GM12864 (cell line): ENCODE measurements at regions not wholly inside any gene's neighbourhood (a gene's known extent, or its start where the extent isn't known, plus 50 kb on each side); places are given as distances from the start of the nearest gene placed in this dataset.

Experiments used
- DNase-seq: peaks from one replicate; pipeline ENCODE4 v3.0.0-alpha.2; 2011; ENCODE audit warnings: low read depth
- H3K4me3 ChIP-seq: 2 replicates; pipeline ENCODE4 v1.5.1; 2011; ENCODE audit warnings: mild to moderate bottlenecking, low read depth, low read length, control low read depth
- TF ChIP-seq, protein P1 (sequence below): IDR thresholded peaks from 2 replicates; pipeline ENCODE4 v1.5.1; 2011; ENCODE audit warnings: low read depth, mild to moderate bottlenecking, moderate library complexity, low read length, control low read depth, inconsistent platforms; ENCODE audit errors: missing control alignments

DNA sequence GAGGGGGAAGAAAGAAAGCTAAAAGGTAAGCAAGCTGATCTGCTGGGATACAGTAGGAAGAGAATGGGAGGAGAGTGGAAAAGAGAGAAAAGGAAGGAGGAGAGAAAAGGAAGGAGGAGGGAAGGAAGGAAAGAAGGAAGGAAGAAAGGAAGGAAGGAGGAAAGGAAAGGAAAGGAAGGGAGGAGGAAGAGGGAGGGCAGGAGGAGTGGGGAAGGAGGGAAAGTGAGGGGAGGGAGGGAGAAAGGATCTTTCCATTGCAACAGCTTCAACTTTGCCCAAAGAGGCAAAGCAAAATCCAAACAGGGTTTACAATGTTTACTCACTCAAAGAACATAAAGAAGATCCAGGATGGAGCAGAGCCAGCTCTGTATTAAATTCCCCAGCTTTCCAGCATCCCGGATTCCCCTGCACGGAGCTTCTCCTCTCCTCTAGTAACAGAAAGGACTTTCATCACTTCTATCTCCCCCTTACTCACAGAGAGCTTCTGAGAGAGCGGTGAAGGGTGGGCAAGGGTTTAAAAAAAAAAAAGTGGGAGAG, 494.2 kb upstream of the PROK2 start:
- TF ChIP-seq, protein P1, sequence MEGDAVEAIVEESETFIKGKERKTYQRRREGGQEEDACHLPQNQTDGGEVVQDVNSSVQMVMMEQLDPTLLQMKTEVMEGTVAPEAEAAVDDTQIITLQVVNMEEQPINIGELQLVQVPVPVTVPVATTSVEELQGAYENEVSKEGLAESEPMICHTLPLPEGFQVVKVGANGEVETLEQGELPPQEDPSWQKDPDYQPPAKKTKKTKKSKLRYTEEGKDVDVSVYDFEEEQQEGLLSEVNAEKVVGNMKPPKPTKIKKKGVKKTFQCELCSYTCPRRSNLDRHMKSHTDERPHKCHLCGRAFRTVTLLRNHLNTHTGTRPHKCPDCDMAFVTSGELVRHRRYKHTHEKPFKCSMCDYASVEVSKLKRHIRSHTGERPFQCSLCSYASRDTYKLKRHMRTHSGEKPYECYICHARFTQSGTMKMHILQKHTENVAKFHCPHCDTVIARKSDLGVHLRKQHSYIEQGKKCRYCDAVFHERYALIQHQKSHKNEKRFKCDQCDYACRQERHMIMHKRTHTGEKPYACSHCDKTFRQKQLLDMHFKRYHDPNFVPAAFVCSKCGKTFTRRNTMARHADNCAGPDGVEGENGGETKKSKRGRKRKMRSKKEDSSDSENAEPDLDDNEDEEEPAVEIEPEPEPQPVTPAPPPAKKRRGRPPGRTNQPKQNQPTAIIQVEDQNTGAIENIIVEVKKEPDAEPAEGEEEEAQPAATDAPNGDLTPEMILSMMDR = no peak

GRCh38 chr3:72278349-72279067, 493.6 kb upstream of the PROK2 start:
- H3K4me3 ChIP-seq = no peak overlapping the region
- TF ChIP-seq, protein P1 = no peak
- no peak for DNase-seq

More for the DNA sequence above, 494.2 kb upstream of the PROK2 start:
- no peak overlapping the region for H3K4me3 ChIP-seq
- no peak for DNase-seq

DNA sequence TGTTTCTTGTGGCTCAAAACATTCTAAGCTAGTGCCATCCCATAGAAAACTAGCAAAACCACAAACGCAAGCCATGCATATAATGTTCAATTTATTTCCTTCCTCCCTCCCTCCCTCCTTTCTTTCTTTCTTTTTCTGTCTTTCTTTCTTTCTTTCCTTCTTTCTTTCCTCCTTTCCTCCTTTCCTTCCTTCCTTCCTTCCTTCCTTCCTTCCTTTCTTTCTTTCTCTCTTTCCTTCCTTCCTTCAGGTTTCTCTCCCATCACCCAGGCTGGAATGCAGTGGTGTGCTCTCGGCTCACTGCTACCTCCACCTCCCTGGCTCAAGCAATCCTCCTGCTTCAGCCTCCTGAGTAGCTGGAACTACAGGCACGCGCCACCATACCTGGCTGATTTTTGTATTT, 492.8 kb upstream of the PROK2 start:
- no peak for DNase-seq
- no peak overlapping the region for H3K4me3 ChIP-seq
- TF ChIP-seq, protein P1 = no peak

GRCh38 chr3:72276806-72277205, 491.9 kb upstream of the PROK2 start:
- DNase-seq = no peak
- no peak overlapping the region for H3K4me3 ChIP-seq
- TF ChIP-seq, protein P1 = no peak

GRCh38 chr3:72275331-72275751, 490.4 kb upstream of the PROK2 start:
- H3K4me3 ChIP-seq = no peak overlapping the region
- TF ChIP-seq, protein P1 = no peak
- DNase-seq = no peak

DNA sequence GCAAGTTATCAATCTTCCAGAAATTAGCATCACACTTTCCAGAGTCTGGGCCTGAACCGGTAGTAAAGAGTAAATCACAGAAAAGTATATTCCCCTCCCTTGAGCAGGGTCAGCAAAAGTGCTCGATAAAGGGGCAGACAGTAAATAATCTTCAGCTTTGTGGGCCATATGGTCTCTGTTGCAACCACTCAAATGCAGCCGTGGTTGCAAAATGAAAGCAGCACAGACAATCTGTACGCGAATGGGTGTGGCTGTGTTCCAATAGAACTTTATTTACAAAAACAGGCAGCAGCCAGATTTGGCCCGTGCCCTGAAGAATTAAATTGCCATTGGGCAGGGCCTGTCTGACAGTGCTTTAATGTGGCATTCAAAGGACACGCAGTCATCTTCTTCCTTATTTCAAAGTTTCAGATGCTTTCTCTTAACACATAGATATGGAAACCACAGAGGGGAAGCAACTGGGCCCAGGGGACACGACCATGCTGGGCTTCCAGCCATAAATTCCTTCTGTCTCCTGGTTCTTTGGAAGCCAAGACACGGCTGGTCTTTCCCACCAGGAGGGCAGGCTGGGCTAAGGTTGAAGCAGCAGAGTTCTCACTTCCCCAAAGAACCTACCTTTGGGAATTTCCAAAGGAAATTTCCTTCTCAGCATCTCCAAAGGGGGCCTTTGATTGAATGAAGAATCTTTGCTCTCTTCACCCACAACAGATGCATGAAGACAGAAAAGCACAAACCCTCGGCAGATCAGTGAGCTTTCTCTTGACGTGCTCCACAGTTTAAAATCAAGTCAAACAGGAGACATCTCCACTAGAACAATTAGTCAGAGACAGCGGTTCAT, 489.8 kb upstream of the PROK2 start:
- DNase-seq = no peak
- TF ChIP-seq, protein P1 = no peak
- H3K4me3 ChIP-seq = no peak overlapping the region
